Right ventricle myocardium superior (tissue), 1 donor: ENCODE measurements at regions not wholly inside any gene's neighbourhood (a gene's known extent, or its start where the extent isn't known, plus 50 kb on each side); places are given as distances from the start of the nearest gene placed in this dataset.
A peak's percentile ranks its signal among the peaks of the same experiment; 100 is the strongest.

Experiments
- ATAC-seq: fragments of 200-7000 bp; cut with Tn5 transposase; one replicate; pipeline ENCODE4 v1.9.1; 2020; ENCODE audit warnings: mild to moderate bottlenecking; ENCODE audit not compliant: poor library complexity
- DNase-seq: peaks from one replicate; pipeline ENCODE4 v3.0.0-alpha.2; 2020
- intact Hi-C: fragments of 100-400 bp; cut with DNase I; formaldehyde crosslinking; loops from one replicate; pipeline ENCODE4 v1.11.2; 2022
- donor health status: DM: no; HTN: yes; CAD: no; lungs with severe emphysema.

GRCh38 chr3:42037318-42037945 lies 53.7 kb upstream of the TRAK1 start:
- DNase-seq (no peak), ATAC-seq (no peak)
- intact Hi-C loops = no loop called here

GRCh38 chr3:42036483-42036823 lies 54.7 kb upstream of the TRAK1 start:
- intact Hi-C loops = no loop called here
- no peak for DNase-seq
- peak; percentile 87 for ATAC-seq

- DNase-seq = peak; percentile 71
- intact Hi-C loops = no loop called here
- peak; percentile 81 for ATAC-seq
Observed at GRCh38 chr3:42035816-42036482, 55.2 kb upstream of the TRAK1 start.

DNA sequence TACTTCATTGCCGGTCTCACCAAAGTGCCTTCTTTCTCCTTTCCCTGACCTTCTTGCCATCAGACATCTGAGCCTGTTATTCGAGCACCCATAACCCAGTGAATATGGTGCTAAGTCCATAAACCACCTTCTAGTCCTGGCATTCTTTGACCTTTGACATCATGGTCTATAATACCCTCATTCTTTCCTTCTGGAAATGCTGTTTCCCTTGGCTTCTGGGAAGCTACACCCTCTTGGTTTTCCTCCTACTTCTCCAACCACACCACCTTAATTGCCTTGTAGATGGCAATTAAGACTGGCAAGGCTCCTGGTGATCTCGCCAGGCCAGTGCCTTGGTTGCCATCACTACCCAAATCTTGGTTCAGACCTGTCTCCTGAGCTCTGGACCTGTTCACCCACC lies 56.1 kb upstream of the TRAK1 start:
- no peak for DNase-seq
- intact Hi-C loops = no loop called here
- ATAC-seq = no peak

DNA sequence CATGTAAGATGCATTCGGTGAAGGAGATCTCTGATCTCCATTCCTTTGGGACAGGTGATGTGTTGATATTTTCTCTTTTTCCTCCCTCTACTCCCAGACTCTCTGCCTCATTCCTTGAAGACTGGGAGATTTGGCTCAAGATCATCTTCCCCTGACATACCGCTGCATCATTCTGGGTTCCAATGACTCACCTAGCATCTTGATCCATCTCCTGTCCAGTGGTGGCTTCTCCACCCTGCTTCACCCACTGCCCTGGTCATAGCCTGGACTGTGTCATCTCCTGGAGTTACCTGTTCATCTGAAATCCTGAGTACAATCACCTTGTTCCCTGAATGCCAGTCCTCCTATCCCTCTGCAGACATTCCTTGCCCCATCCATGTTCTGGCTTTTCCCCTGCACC lies 57.4 kb upstream of the TRAK1 start:
- ATAC-seq (no peak), DNase-seq (no peak)
- intact Hi-C loops = no loop called here

DNA sequence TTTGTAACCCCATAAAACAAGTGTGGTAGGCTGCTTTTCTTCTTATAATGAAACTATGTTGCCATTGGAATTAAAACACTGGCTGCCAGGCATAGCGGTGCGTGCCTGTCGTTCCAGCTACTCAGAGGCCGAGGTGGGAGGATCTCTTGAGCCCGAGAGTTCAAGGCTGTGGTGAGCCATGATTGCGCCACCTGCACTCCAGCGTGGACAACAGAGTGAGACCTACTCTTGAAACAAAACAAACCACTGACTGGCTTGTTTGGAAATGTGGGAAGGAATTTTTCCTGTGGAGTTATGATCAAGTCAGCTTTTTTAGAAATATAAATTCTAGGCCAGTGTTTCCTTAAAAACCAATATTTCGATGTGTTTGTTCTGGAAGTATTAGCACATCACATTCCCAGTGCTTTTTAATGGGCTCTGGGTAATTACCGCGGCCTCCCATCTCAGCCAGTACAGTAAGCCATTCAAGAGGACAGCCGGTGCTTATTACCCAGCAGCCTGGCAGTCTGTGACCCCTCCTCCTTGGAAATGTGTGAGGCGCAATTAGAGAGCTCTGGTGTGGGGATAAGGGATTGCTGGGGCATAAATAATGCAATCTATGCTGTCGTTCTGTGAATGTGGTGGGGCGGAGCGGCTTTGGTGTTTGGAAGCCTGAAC lies 58.3 kb upstream of the TRAK1 start:
- intact Hi-C loops = no loop called here
- peak; percentile 18 for ATAC-seq
- peak; percentile 73 for DNase-seq

DNA sequence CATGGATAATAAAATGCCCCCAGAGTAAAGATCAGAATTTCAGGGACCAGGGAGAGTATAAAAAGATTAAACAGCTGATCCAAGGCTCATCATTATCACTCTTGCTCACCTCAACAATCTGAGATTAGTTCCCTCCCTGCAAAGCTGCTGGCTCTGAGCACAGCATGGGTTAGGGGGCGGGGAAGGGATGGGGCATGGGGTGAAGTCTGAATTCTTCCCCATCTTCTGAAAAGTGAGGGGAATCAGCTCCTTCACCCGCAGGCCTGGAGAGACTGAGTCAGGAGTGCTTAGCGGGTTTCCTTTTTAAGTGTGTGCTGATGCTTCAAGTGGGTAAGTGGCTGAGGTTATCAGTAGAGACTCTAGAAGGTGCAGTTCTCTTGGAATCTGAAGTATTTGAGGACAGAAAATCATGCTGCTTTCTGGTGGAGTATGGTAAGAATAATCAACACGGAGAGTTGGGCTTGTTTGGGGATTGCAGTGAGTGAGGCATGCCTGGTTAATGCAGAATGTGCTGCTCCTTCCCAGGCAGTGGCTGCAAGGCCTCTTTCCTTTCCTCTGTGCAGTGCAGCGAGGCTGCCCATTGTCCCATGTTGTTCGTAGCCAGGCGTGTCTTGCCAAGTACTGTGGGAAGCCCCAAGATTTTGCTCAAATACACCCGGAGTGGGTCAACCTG lies 59.2 kb upstream of the TRAK1 start:
- ATAC-seq (no peak), DNase-seq (no peak)
- intact Hi-C loops = no loop called here

DNA sequence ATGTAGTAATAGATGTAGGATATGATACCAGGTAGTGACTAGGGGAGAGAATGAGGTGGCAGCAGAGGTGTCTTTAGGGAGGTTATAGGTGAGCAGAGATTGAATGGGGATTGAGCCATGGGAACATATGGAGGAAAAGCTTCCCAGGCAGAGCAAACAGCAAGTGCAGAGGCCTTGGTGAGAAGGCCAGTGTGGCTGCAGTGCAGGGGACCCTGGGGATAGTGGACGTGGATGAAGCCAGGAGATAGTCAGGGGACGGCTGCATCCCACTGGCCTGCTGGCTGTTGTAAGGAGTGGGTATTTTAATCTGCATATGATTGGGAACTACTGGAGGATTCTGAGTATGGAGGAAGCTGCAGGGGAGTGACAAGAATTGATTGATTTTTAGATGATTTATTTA lies 62.7 kb upstream of the TRAK1 start:
- intact Hi-C loops = loop anchor here (5.0 kb wide), 1 partner anchor 629 kb away; no protein-coding TSS in a partner anchor
- DNase-seq = no peak
- ATAC-seq = no peak

DNA sequence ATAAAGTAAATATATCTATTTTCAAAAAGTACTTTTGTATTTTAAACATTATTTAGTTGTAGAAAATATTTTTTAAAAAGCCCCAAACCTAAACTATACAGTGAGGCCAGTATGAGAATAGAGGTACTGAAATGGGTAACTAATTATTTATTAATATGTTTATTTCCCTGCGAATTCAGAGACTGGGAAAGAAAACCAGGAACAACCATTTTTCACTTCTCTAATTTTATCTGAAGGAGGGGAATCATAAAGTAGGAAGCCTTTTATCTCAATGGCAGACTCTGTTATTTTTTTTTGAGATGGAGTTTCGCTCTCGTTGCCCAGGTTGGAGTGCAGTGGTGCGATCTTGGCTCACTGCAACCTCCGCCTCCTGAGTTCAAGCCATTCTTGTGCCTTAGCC lies 63.6 kb upstream of the TRAK1 start:
- ATAC-seq (no peak), DNase-seq (no peak)
- intact Hi-C loops = loop anchor here (5.0 kb wide), 1 partner anchor 630 kb away; no protein-coding TSS in a partner anchor

DNA sequence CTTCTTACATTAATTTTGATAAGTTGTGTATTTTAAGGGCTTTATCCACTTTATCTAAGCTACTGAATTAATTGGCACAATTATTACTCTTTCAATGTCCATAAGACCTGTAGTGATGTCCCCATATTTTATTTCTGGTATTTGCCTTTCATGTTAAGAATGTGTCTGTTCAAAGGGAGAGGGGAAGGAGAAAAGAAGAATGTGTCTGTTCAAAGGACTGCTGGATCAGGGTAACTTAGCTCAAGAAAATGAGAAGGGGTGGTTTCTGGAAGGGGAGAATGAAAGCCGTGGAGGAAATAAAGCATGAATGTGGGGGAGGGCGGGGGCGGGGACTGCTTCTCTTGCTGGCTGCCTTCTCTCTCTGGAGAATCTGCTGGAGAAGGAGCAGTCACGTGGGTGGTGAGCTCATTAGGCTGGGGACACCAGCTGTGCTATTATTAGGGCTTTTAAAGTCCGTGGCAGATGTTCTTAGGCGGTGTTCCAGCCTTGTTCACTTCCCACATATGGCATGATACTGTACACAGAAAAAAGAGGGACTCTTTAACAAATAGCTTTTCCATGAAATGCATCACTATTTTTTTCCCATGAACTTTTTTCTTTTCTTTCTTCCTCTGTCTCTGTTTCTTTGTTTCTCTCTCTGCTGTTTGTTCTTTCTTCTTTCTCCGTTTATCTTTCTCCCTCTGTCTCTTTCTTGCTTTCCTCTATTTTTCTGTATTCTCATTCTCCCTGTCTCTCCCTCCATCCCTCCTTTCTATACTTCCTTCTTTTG lies 63.7 kb upstream of the ULK4 start:
- DNase-seq (peak; percentile 91), ATAC-seq (peak; percentile 98)
- intact Hi-C loops = loop anchor here (5.0 kb wide), 1 partner anchor 632 kb away; no protein-coding TSS in a partner anchor

- intact Hi-C loops = loop anchor here (5.0 kb wide), 2 partner anchors 38 to 633 kb away; no protein-coding TSS in a partner anchor
- ATAC-seq = no peak
Observed at GRCh38 chr3:42024591-42025351, 62.9 kb upstream of the ULK4 start.

DNA sequence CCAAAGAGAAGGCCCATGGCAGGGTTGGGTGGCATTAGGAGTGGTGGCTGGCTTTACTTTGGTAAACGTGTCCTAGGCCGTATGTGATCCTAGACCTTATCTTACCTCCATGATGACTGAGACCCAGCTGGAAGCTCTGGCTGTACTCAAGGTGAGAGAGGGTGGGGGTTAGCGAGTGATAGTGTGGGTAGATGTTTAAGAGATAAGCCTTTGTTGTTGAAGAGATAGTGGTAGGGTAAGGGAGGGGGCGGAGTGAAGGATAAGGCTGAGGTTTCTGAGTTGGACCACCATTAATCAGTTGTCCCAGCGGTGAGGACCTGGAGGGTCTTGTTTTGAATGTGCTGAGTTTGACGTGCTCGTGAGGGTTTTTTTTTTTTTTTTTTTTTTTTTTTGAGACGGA lies 61.5 kb upstream of the ULK4 start:
- DNase-seq (no peak), ATAC-seq (no peak)
- intact Hi-C loops = loop anchor here (5.0 kb wide), 1 partner anchor 39 kb away; no protein-coding TSS in a partner anchor

More at GRCh38 chr3:42024591-42025351, 62.9 kb upstream of the ULK4 start:
- DNase-seq = no peak

- intact Hi-C loops = loop anchor here (5.0 kb wide), 1 partner anchor 40 kb away; no protein-coding TSS in a partner anchor
- ATAC-seq (no peak), DNase-seq (no peak)
Observed at GRCh38 chr3:42022355-42022754, 60.5 kb upstream of the ULK4 start.

- no peak for DNase-seq
- ATAC-seq = no peak
- intact Hi-C loops = loop anchor here (5.0 kb wide), 1 partner anchor 42 kb away; no protein-coding TSS in a partner anchor
Observed at GRCh38 chr3:42020684-42021307, 58.9 kb upstream of the ULK4 start.

- ATAC-seq (no peak), DNase-seq (no peak)
- intact Hi-C loops = loop anchor here (5.0 kb wide), 1 partner anchor 42 kb away; no protein-coding TSS in a partner anchor
Observed at GRCh38 chr3:42019953-42020260, 58.0 kb upstream of the ULK4 start.

- peak; percentile 33 for ATAC-seq
- intact Hi-C loops = no loop called here
- no peak for DNase-seq
Observed at GRCh38 chr3:42019144-42019952, 57.4 kb upstream of the ULK4 start.
